ENCODE measurements at regions not wholly inside any gene's neighbourhood (a gene's known extent, or its start where the extent isn't known, plus 50 kb on each side); places are given as distances from the start of the nearest gene placed in this dataset.

- Histone ChIP-seq H3K9me3 (ENCODE audit: control insufficient read depth in 2 of 2, low read length in 2 of 2) (no peaks in the 10 kb centered on the region), H3K27ac (ENCODE audit: insufficient read depth, low read length, poor library complexity, severe bottlenecking) (no peak overlapping the region), H3K4me1 (ENCODE audit: control insufficient read depth, insufficient read depth, low read length, poor library complexity, severe bottlenecking) (no peaks in the 10 kb centered on the region), H3K36me3 (ENCODE audit: control insufficient read depth, insufficient read depth, low read length) (no peaks in the 10 kb centered on the region), H3K4me3 (ENCODE audit: low read depth, low read length) (no peak overlapping the region), H3K27me3 (ENCODE audit: control insufficient read depth, insufficient read depth, low read length) (no peaks in the 10 kb centered on the region)
- ATAC-seq (ENCODE audit: low read depth in 2 of 2) (no peak), DNase-seq (no peak)
- H3K27me3 Mint-ChIP-seq: no peaks in the 10 kb centered on the region
- H3K4me3 Mint-ChIP-seq: no peak overlapping the region
- no peaks in the 10 kb centered on the region for H3K4me1 Mint-ChIP-seq
- H3K36me3 Mint-ChIP-seq: no peaks in the 10 kb centered on the region
- H3K9me3 Mint-ChIP-seq: no peaks in the 10 kb centered on the region
- H3K27ac Mint-ChIP-seq: no peak overlapping the region
These were observed 654.5 kb downstream of the MATN1 start for GRCh38 chr1:30068787-30069472.

GRCh38 chr1:30064547-30064946, 658.8 kb downstream of the MATN1 start:
- H3K36me3 Mint-ChIP-seq: no peaks in the 10 kb centered on the region
- no peaks in the 10 kb centered on the region for H3K4me1 Mint-ChIP-seq
- H3K27ac ChIP-seq (ENCODE audit: insufficient read depth, low read length, poor library complexity, severe bottlenecking): no peak overlapping the region
- no peaks in the 10 kb centered on the region for H3K9me3 Mint-ChIP-seq
- H3K27me3 Mint-ChIP-seq: no peaks in the 10 kb centered on the region
- H3K27me3 ChIP-seq (ENCODE audit: control insufficient read depth, insufficient read depth, low read length): no peaks in the 10 kb centered on the region
- H3K4me3 Mint-ChIP-seq: no peak overlapping the region
- DNase-seq (no peak), ATAC-seq (ENCODE audit: low read depth in 2 of 2) (no peak)
- no peak overlapping the region for H3K27ac Mint-ChIP-seq
- no peak overlapping the region for H3K4me3 ChIP-seq (ENCODE audit: low read depth, low read length)
- no peaks in the 10 kb centered on the region for H3K36me3 ChIP-seq (ENCODE audit: control insufficient read depth, insufficient read depth, low read length)
- no peaks in the 10 kb centered on the region for H3K9me3 ChIP-seq (ENCODE audit: control insufficient read depth in 2 of 2, low read length in 2 of 2)
- no peaks in the 10 kb centered on the region for H3K4me1 ChIP-seq (ENCODE audit: control insufficient read depth, insufficient read depth, low read length, poor library complexity, severe bottlenecking)

- Histone ChIP-seq H3K9me3 (ENCODE audit: control insufficient read depth in 2 of 2, low read length in 2 of 2) (no peaks in the 10 kb centered on the region), H3K36me3 (ENCODE audit: control insufficient read depth, insufficient read depth, low read length) (no peaks in the 10 kb centered on the region), H3K4me1 (ENCODE audit: control insufficient read depth, insufficient read depth, low read length, poor library complexity, severe bottlenecking) (no peaks in the 10 kb centered on the region), H3K27ac (ENCODE audit: insufficient read depth, low read length, poor library complexity, severe bottlenecking) (no peak overlapping the region), H3K27me3 (ENCODE audit: control insufficient read depth, insufficient read depth, low read length) (no peaks in the 10 kb centered on the region), H3K4me3 (ENCODE audit: low read depth, low read length) (no peak overlapping the region)
- Mint-ChIP-seq H3K27me3 (peaks cover 6% of the 10 kb centered on the region), H3K4me3 (no peak overlapping the region), H3K36me3 (no peaks in the 10 kb centered on the region), H3K4me1 (no peaks in the 10 kb centered on the region), H3K9me3 (no peaks in the 10 kb centered on the region), H3K27ac (no peak overlapping the region)
- DNase-seq: no peak
- no peak for ATAC-seq (ENCODE audit: low read depth in 2 of 2)
These were observed 659.6 kb downstream of the MATN1 start for GRCh38 chr1:30063621-30064280.

GRCh38 chr1:30061292-30062220, 661.8 kb downstream of the MATN1 start:
- H3K36me3 ChIP-seq (ENCODE audit: control insufficient read depth, insufficient read depth, low read length): no peaks in the 10 kb centered on the region
- Mint-ChIP-seq H3K4me3 (no peak overlapping the region), H3K36me3 (no peaks in the 10 kb centered on the region), H3K27ac (no peak overlapping the region), H3K4me1 (no peaks in the 10 kb centered on the region), H3K9me3 (no peaks in the 10 kb centered on the region), H3K27me3 (peaks cover 9% of the 10 kb centered on the region)
- no peaks in the 10 kb centered on the region for H3K9me3 ChIP-seq (ENCODE audit: control insufficient read depth in 2 of 2, low read length in 2 of 2)
- no peak overlapping the region for H3K4me3 ChIP-seq (ENCODE audit: low read depth, low read length)
- no peak for ATAC-seq (ENCODE audit: low read depth in 2 of 2)
- no peak for DNase-seq
- no peaks in the 10 kb centered on the region for H3K4me1 ChIP-seq (ENCODE audit: control insufficient read depth, insufficient read depth, low read length, poor library complexity, severe bottlenecking)
- no peak overlapping the region for H3K27ac ChIP-seq (ENCODE audit: insufficient read depth, low read length, poor library complexity, severe bottlenecking)
- no peaks in the 10 kb centered on the region for H3K27me3 ChIP-seq (ENCODE audit: control insufficient read depth, insufficient read depth, low read length)

- Mint-ChIP-seq H3K4me1 (no peaks in the 10 kb centered on the region), H3K27me3 (peaks cover 10% of the 10 kb centered on the region), H3K27ac (no peak overlapping the region), H3K4me3 (no peak overlapping the region), H3K36me3 (no peaks in the 10 kb centered on the region), H3K9me3 (no peaks in the 10 kb centered on the region)
- Histone ChIP-seq H3K27me3 (ENCODE audit: control insufficient read depth, insufficient read depth, low read length) (no peaks in the 10 kb centered on the region), H3K27ac (ENCODE audit: insufficient read depth, low read length, poor library complexity, severe bottlenecking) (no peak overlapping the region), H3K9me3 (ENCODE audit: control insufficient read depth in 2 of 2, low read length in 2 of 2) (no peaks in the 10 kb centered on the region), H3K4me1 (ENCODE audit: control insufficient read depth, insufficient read depth, low read length, poor library complexity, severe bottlenecking) (no peaks in the 10 kb centered on the region), H3K36me3 (ENCODE audit: control insufficient read depth, insufficient read depth, low read length) (no peaks in the 10 kb centered on the region), H3K4me3 (ENCODE audit: low read depth, low read length) (no peak overlapping the region)
- DNase-seq (no peak), ATAC-seq (ENCODE audit: low read depth in 2 of 2) (no peak)
These were observed 662.6 kb downstream of the MATN1 start for GRCh38 chr1:30060738-30061137.

GRCh38 chr1:30058970-30059369, 664.4 kb downstream of the MATN1 start:
- H3K4me3 Mint-ChIP-seq: no peak overlapping the region
- Histone ChIP-seq H3K27me3 (ENCODE audit: control insufficient read depth, insufficient read depth, low read length) (no peaks in the 10 kb centered on the region), H3K4me1 (ENCODE audit: control insufficient read depth, insufficient read depth, low read length, poor library complexity, severe bottlenecking) (no peaks in the 10 kb centered on the region), H3K27ac (ENCODE audit: insufficient read depth, low read length, poor library complexity, severe bottlenecking) (no peak overlapping the region), H3K9me3 (ENCODE audit: control insufficient read depth in 2 of 2, low read length in 2 of 2) (no peaks in the 10 kb centered on the region), H3K36me3 (ENCODE audit: control insufficient read depth, insufficient read depth, low read length) (no peaks in the 10 kb centered on the region), H3K4me3 (ENCODE audit: low read depth, low read length) (no peak overlapping the region)
- H3K4me1 Mint-ChIP-seq: no peaks in the 10 kb centered on the region
- H3K9me3 Mint-ChIP-seq: no peaks in the 10 kb centered on the region
- no peaks in the 10 kb centered on the region for H3K36me3 Mint-ChIP-seq
- DNase-seq (no peak), ATAC-seq (ENCODE audit: low read depth in 2 of 2) (no peak)
- peaks cover 10% of the 10 kb centered on the region for H3K27me3 Mint-ChIP-seq
- H3K27ac Mint-ChIP-seq: no peak overlapping the region

- Mint-ChIP-seq H3K4me3 (no peak overlapping the region), H3K36me3 (no peaks in the 10 kb centered on the region), H3K4me1 (no peaks in the 10 kb centered on the region), H3K27me3 (peaks cover 22% of the 10 kb centered on the region), H3K27ac (no peak overlapping the region), H3K9me3 (peaks cover 0 to 3% (median 0%) of the 10 kb centered on the region in 7 donors)
- DNase-seq (no peak), ATAC-seq (ENCODE audit: low read depth in 2 of 2) (no peak)
- no peaks in the 10 kb centered on the region for H3K9me3 ChIP-seq (ENCODE audit: control insufficient read depth in 2 of 2, low read length in 2 of 2)
- no peak overlapping the region for H3K4me3 ChIP-seq (ENCODE audit: low read depth, low read length)
- no peaks in the 10 kb centered on the region for H3K27me3 ChIP-seq (ENCODE audit: control insufficient read depth, insufficient read depth, low read length)
- no peak overlapping the region for H3K27ac ChIP-seq (ENCODE audit: insufficient read depth, low read length, poor library complexity, severe bottlenecking)
- H3K4me1 ChIP-seq (ENCODE audit: control insufficient read depth, insufficient read depth, low read length, poor library complexity, severe bottlenecking): no peaks in the 10 kb centered on the region
- no peaks in the 10 kb centered on the region for H3K36me3 ChIP-seq (ENCODE audit: control insufficient read depth, insufficient read depth, low read length)
These were observed 669.3 kb downstream of the MATN1 start for GRCh38 chr1:30054126-30054525.
